ENCODE measurements at regions not wholly inside any gene's neighbourhood (a gene's known extent, or its start where the extent isn't known, plus 50 kb on each side); places are given as distances from the start of the nearest gene placed in this dataset.

- TF ChIP-seq GATA2 (IDR thresholded peaks at IDR 0.05; ENCODE audit: low read depth, low read length) = no peak
- no peak for TF ChIP-seq GATA3 (IDR thresholded peaks at IDR 0.05; ENCODE audit: low read depth, low read length)
Observed at GRCh38 chr1:17915511-17916197, 160.5 kb downstream of the ACTL8 start.
